ENCODE measurements at regions not wholly inside any gene's neighbourhood (a gene's known extent, or its start where the extent isn't known, plus 50 kb on each side); places are given as distances from the start of the nearest gene placed in this dataset.

GRCh38 chr1:186571771-186572170 is 108.5 kb downstream of the PTGS2 start:
- H3K9me3 Mint-ChIP-seq: no peaks in the 10 kb centered on the region
- no peak for DNase-seq (ENCODE audit: extremely low spot score, unreplicated experiment)
- no peaks in the 10 kb centered on the region for H3K4me1 Mint-ChIP-seq (ENCODE audit: unreplicated experiment)
- TF ChIP-seq, protein P1, sequence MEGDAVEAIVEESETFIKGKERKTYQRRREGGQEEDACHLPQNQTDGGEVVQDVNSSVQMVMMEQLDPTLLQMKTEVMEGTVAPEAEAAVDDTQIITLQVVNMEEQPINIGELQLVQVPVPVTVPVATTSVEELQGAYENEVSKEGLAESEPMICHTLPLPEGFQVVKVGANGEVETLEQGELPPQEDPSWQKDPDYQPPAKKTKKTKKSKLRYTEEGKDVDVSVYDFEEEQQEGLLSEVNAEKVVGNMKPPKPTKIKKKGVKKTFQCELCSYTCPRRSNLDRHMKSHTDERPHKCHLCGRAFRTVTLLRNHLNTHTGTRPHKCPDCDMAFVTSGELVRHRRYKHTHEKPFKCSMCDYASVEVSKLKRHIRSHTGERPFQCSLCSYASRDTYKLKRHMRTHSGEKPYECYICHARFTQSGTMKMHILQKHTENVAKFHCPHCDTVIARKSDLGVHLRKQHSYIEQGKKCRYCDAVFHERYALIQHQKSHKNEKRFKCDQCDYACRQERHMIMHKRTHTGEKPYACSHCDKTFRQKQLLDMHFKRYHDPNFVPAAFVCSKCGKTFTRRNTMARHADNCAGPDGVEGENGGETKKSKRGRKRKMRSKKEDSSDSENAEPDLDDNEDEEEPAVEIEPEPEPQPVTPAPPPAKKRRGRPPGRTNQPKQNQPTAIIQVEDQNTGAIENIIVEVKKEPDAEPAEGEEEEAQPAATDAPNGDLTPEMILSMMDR (conservative IDR thresholded peaks at IDR 0.05): no peak
- no peak overlapping the region for H3K4me3 Mint-ChIP-seq
- no peaks in the 10 kb centered on the region for H3K27me3 Mint-ChIP-seq
- H3K27ac Mint-ChIP-seq: no peak overlapping the region
- H3K36me3 Mint-ChIP-seq: no peaks in the 10 kb centered on the region

DNA sequence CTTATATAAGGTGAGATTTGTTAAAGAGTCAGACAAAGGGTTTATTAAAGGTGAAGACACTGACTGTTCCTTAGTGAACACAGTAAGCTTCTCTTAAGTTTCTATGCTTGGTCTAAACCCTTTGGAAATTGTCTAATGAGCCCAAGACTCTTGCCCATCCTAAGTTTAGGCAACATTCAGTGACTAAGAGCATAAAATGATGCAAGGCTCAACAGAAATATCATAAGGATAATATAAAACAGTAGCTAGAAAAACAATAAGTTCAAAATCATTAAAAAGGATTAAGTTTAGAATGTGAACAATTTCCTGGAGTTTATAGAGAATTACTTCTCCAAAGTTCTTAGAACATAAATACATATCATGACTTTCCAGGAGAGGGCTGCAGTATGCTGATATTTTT is 108.9 kb upstream of the PDC start:
- Mint-ChIP-seq H3K27me3 (no peaks in the 10 kb centered on the region), H3K36me3 (no peaks in the 10 kb centered on the region), H3K27ac (no peak overlapping the region), H3K4me3 (no peak overlapping the region), H3K4me1 (ENCODE audit: unreplicated experiment) (no peaks in the 10 kb centered on the region), H3K9me3 (no peaks in the 10 kb centered on the region)
- TF ChIP-seq, protein P1 (conservative IDR thresholded peaks at IDR 0.05): no peak
- DNase-seq (ENCODE audit: extremely low spot score, unreplicated experiment): no peak

DNA sequence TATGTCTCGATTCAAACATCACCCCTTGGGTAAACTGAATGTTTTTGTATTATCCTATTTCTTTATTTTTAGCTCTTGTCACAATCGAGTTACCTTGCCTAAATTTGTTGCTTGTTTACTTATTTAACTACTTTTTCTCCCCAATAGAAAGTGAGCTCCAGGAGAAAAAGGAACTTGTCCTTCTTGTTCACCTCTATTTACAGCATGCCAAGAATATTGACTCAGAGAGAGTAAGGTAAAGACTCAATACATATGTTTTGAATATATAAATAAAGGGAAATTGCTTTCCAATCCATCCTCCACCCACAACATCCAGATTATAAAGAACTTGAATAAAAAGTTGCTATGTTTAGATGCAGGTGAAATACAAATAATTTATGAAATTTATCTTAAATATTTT is 107.3 kb upstream of the PDC start:
- no peaks in the 10 kb centered on the region for H3K9me3 Mint-ChIP-seq
- TF ChIP-seq, protein P1 (conservative IDR thresholded peaks at IDR 0.05): no peak
- no peak overlapping the region for H3K27ac Mint-ChIP-seq
- H3K27me3 Mint-ChIP-seq: no peaks in the 10 kb centered on the region
- no peaks in the 10 kb centered on the region for H3K36me3 Mint-ChIP-seq
- H3K4me1 Mint-ChIP-seq (ENCODE audit: unreplicated experiment): no peaks in the 10 kb centered on the region
- no peak overlapping the region for H3K4me3 Mint-ChIP-seq
- no peak for DNase-seq (ENCODE audit: extremely low spot score, unreplicated experiment)

GRCh38 chr1:186566140-186566855 is 105.4 kb upstream of the PDC start:
- Mint-ChIP-seq H3K9me3 (no peaks in the 10 kb centered on the region), H3K36me3 (no peaks in the 10 kb centered on the region), H3K4me3 (no peak overlapping the region), H3K27ac (no peak overlapping the region), H3K27me3 (no peaks in the 10 kb centered on the region), H3K4me1 (ENCODE audit: unreplicated experiment) (no peaks in the 10 kb centered on the region)
- TF ChIP-seq, protein P1 (conservative IDR thresholded peaks at IDR 0.05): no peak
- DNase-seq (ENCODE audit: extremely low spot score, unreplicated experiment): no peak

DNA sequence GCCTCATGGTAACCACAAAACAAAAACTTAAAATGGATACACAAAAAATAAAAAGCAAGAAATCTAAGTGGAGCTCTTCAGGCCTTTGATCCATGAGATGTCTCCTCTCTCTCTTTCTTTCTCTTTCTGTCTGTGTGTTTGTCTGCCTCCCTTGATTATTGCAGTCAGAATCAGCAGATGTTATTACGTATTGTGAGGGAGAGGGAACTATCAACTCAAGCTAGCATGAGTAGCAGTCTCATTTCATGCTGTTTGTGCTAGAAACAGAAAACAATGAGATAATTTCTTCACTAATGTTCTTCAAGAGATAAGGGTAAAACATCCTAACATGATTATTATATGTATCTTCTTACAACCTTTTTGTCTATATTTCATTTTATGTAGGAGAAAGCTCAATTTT is 103.7 kb upstream of the PDC start:
- Mint-ChIP-seq H3K27ac (no peak overlapping the region), H3K36me3 (no peaks in the 10 kb centered on the region), H3K9me3 (no peaks in the 10 kb centered on the region), H3K4me1 (ENCODE audit: unreplicated experiment) (no peaks in the 10 kb centered on the region), H3K4me3 (no peak overlapping the region), H3K27me3 (no peaks in the 10 kb centered on the region)
- no peak for DNase-seq (ENCODE audit: extremely low spot score, unreplicated experiment)
- TF ChIP-seq, protein P1 (conservative IDR thresholded peaks at IDR 0.05): no peak

Data from type B pancreatic cell (in vitro differentiated cells).